ENCODE measurements at regions not wholly inside any gene's neighbourhood (a gene's known extent, or its start where the extent isn't known, plus 50 kb on each side); places are given as distances from the start of the nearest gene placed in this dataset.

- H3K4me1 Mint-ChIP-seq = no peaks in the 10 kb centered on the region
- CTCF ChIA-PET = no interaction called here
- ATAC-seq (ENCODE audit: low read depth) (no peak), DNase-seq (no peak)
- no peak overlapping the region for H3K4me3 Mint-ChIP-seq
- H3K36me3 Mint-ChIP-seq (ENCODE audit: low read depth) = no peaks in the 10 kb centered on the region
- intact Hi-C loops (cut with micrococcal nuclease) = no loop called here
- H3K27me3 Mint-ChIP-seq = no peaks in the 10 kb centered on the region
- H3K9me3 Mint-ChIP-seq = no peaks in the 10 kb centered on the region
- H3K27ac Mint-ChIP-seq = no peak overlapping the region
- POLR2A ChIA-PET = no interaction called here
- no peak for TF ChIP-seq CTCF (IDR thresholded peaks at IDR 0.05)
Observed at GRCh38 chr2:181139831-181140230, 159.4 kb downstream of the UBE2E3 start.

GRCh38 chr2:181140414-181140813, 160.0 kb downstream of the UBE2E3 start:
- ATAC-seq (ENCODE audit: low read depth) (no peak), DNase-seq (no peak)
- CTCF ChIA-PET = no interaction called here
- H3K27me3 Mint-ChIP-seq = no peaks in the 10 kb centered on the region
- peaks cover 2% of the 10 kb centered on the region for H3K9me3 Mint-ChIP-seq
- intact Hi-C loops (cut with micrococcal nuclease) = no loop called here
- H3K4me1 Mint-ChIP-seq = no peaks in the 10 kb centered on the region
- POLR2A ChIA-PET = no interaction called here
- H3K27ac Mint-ChIP-seq = no peak overlapping the region
- TF ChIP-seq CTCF (IDR thresholded peaks at IDR 0.05) = no peak
- H3K4me3 Mint-ChIP-seq = no peak overlapping the region
- no peaks in the 10 kb centered on the region for H3K36me3 Mint-ChIP-seq (ENCODE audit: low read depth)

DNA sequence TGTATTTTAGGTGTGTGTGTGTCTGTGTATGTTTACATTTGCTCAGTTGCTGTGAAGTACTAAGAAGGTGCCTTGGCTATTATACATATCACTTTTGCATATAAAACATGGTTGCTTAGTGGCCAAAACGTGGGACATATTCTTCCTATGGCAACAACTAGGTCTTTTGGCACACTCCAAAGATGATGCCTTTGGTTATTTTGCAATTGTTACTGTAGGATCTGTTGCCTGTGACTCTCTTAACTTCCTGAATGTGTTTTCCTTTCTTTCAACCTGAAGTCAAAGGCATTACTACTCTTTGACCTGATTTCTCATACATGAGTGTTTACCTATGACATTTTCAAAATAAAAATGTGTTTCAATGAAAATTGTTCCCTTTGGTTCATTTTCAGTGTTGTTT, 160.5 kb downstream of the UBE2E3 start:
- no peaks in the 10 kb centered on the region for H3K27me3 Mint-ChIP-seq
- no peak overlapping the region for H3K4me3 Mint-ChIP-seq
- no peak for TF ChIP-seq CTCF (IDR thresholded peaks at IDR 0.05)
- ChIA-PET POLR2A (no interaction called here), CTCF (no interaction called here)
- no peaks in the 10 kb centered on the region for H3K4me1 Mint-ChIP-seq
- H3K36me3 Mint-ChIP-seq (ENCODE audit: low read depth) = no peaks in the 10 kb centered on the region
- DNase-seq (no peak), ATAC-seq (ENCODE audit: low read depth) (no peak)
- H3K27ac Mint-ChIP-seq = no peak overlapping the region
- H3K9me3 Mint-ChIP-seq = peaks cover 2% of the 10 kb centered on the region
- intact Hi-C loops (cut with micrococcal nuclease) = no loop called here

GRCh38 chr2:181141676-181142075, 161.3 kb downstream of the UBE2E3 start:
- intact Hi-C loops (cut with micrococcal nuclease) = no loop called here
- ChIA-PET CTCF (no interaction called here), POLR2A (no interaction called here)
- ATAC-seq (ENCODE audit: low read depth) (no peak), DNase-seq (no peak)
- Mint-ChIP-seq H3K27me3 (no peaks in the 10 kb centered on the region), H3K27ac (no peak overlapping the region), H3K4me1 (no peaks in the 10 kb centered on the region), H3K4me3 (no peak overlapping the region), H3K9me3 (peaks cover 2% of the 10 kb centered on the region), H3K36me3 (ENCODE audit: low read depth) (no peaks in the 10 kb centered on the region)
- no peak for TF ChIP-seq CTCF (IDR thresholded peaks at IDR 0.05)

GRCh38 chr2:181142514-181142913, 162.1 kb downstream of the UBE2E3 start:
- TF ChIP-seq CTCF (IDR thresholded peaks at IDR 0.05) = no peak
- ATAC-seq (ENCODE audit: low read depth) = no peak
- no peaks in the 10 kb centered on the region for H3K27me3 Mint-ChIP-seq
- ChIA-PET CTCF (no interaction called here), POLR2A (no interaction called here)
- H3K4me3 Mint-ChIP-seq = no peak overlapping the region
- no peaks in the 10 kb centered on the region for H3K36me3 Mint-ChIP-seq (ENCODE audit: low read depth)
- H3K9me3 Mint-ChIP-seq = peaks cover 2% of the 10 kb centered on the region
- no peak for DNase-seq
- H3K27ac Mint-ChIP-seq = no peak overlapping the region
- no peaks in the 10 kb centered on the region for H3K4me1 Mint-ChIP-seq
- intact Hi-C loops (cut with micrococcal nuclease) = no loop called here
